SIG-M5 treated with dmso at 0.1 percent for 504 hours (cell line): ENCODE measurements at regions not wholly inside any gene's neighbourhood (a gene's known extent, or its start where the extent isn't known, plus 50 kb on each side); places are given as distances from the start of the nearest gene placed in this dataset.
"Not testable (repeated sequence)": the region's sequence is repeated elsewhere in the genome, so short reads cannot be mapped to it uniquely, and the experiment has no call there.

Source experiments
- DNase-seq: peaks from one replicate; lab custom pipeline; 2025; ENCODE audit not compliant: unreplicated experiment; lab: John Stamatoyannopoulos, UW

DNA sequence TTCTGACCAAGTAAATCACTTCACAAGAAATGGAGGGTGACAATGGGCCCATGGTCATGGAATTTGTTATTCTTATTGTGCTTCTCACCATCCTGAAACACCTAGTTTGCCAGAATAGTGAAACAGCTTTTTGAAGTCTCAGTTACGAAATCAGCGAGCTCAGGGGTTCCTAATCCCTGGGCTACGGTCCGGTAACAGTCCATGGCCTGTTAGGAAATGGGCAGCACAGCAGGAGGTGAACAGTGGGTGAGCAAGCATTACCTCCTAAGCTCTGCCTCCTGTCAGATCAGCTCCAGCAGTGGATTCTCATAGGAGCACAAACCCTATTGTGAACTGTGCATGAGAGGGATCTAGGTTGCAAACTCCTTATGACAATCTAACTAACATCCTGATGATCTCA is 1356.3 kb downstream of the KCNT2 start:
- DNase-seq, result no peak

DNA sequence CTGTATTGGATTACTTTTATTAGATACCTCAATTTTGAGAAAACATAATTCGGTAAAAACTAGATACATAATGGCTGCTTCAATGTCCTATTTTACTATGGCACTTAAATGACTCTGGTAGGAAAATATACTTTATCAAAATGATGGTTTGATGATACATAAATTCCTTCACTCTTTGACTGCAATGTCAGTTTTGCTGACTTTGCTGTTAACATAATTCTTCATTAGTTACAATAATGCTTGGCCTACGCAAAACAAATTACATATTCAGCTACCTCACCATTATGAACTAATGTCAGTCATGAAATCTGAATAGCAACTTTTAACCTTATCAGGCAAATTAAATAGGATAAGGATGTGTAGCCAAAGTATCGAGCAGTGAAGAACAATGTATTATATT is 1364.7 kb downstream of the KCNT2 start:
- DNase-seq, result no peak

DNA sequence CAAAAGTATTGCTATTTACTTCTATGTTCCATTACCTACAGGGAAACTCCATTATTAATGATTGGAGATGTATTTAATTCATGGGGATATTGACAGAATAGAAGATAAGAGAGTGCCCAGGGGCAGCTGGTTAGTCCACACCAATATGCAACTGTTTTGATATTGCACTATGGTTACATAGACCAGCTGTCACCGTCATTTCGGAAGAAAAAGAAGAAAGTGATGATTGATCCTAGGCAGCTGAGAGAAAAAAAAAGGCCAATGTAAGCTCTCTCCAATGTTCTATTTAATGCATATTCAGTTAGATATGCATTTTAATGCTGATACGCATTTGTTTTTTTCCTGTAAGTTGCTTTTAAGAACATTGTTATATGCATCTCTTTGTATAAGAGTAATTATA is 1367.2 kb downstream of the KCNT2 start:
- DNase-seq, result no peak

GRCh38 chr1:195238313-195238712 is 1369.9 kb downstream of the KCNT2 start:
- no peak for DNase-seq

- no peak for DNase-seq
These were observed 1371.0 kb downstream of the KCNT2 start for GRCh38 chr1:195236991-195237889.

GRCh38 chr1:195218428-195219212 is 1389.6 kb downstream of the KCNT2 start:
- DNase-seq, result no peak

DNA sequence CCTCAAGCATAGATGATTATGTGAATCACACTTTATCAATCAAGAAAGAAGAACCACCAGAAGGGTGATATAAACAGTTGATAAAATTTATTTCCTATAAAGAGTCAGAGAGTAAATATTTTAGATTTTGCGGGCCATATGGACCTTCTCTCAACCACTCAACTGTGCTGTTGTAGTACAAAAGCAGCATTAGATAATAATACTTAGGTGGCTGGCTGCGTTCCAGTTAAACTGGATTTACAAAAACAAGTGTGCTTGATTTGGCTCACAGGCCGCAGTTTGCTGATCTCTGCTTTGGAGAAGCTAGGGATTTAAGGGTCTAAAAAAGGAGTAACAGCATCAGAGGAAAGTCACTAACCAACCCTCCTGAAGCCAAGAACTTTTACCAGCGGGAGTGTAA is 1406.0 kb downstream of the KCNT2 start:
- no peak for DNase-seq

GRCh38 chr1:195200772-195201171 is 1407.5 kb downstream of the KCNT2 start:
- no peak for DNase-seq

GRCh38 chr1:195197116-195197515 is 1411.1 kb downstream of the KCNT2 start:
- DNase-seq, result no peak

DNA sequence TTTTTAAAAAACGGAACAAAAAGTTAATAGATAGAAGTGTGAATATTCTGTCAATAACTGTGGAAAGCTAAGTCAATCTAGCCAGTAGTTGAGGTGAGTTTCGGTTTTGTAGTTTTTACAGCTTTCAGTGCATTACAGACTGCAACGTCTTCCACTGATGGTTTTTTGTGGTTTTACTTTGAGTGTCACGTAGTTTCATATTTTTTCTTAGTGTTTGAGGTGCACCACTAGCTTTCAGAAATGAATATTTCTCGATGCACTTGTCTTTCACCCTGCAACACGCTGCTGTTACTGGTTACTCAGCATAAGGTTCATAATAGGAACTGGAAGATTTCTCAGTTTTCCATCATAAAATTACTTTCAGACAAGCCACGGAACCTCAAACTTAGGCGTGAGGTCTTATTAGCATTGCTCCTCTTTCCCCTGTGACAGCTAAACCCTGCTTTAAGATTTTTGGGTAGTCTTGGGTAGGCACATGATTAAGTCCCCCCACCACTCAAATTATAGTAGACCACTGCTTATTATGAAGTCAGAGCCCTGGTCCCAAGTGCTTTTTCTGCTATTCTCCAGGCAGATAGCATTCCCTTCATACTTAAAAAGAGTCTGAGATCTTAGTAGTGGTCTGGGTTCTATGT is 1412.7 kb downstream of the KCNT2 start:
- no peak for DNase-seq

GRCh38 chr1:195193134-195193533 is 1415.1 kb downstream of the KCNT2 start:
- no peak for DNase-seq

- DNase-seq, result no peak
These were observed 1419.4 kb downstream of the KCNT2 start for GRCh38 chr1:195188821-195189220.

- no peak for DNase-seq
These were observed 1421.7 kb downstream of the KCNT2 start for GRCh38 chr1:195186544-195186943.

- DNase-seq, result no peak
These were observed 1422.5 kb downstream of the KCNT2 start for GRCh38 chr1:195185736-195186135.

DNA sequence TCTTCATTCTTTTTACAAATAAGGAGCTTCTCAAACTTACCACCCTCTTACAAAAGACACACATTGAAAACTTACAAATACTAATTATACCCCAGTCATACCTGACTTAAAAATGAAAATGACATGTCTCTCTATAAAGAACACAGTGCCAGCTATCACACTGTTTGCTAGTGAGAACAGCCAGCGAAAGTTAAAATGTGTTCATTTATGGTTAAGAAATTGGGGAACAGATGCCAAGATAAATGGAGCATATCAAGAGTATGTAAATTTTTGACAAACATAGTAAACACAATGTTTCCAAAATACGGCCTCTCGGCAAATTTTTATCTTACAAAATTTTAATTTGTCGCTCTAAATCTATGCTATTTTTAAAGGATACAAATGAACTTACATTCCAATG is 1422.9 kb downstream of the KCNT2 start:
- DNase-seq, result no peak

DNA sequence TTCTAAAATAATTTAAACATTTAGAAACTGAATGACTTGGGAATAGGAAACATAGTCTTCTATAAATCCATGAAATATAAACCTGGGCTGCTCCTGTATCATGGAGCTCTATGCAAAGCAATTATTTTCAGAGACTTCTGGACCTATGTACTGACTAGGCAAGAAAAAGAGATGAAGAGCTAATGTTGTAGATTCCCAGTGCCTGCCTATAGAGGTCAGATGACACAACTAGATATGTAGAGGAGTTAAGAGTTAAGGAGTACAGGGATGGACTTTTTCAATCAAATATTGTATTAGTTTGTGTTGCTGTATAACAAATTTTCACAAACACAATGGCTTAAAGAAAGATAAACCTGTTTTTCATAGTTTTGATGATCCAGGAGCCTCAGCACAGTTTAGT is 1434.5 kb downstream of the KCNT2 start:
- DNase-seq, result no peak

DNA sequence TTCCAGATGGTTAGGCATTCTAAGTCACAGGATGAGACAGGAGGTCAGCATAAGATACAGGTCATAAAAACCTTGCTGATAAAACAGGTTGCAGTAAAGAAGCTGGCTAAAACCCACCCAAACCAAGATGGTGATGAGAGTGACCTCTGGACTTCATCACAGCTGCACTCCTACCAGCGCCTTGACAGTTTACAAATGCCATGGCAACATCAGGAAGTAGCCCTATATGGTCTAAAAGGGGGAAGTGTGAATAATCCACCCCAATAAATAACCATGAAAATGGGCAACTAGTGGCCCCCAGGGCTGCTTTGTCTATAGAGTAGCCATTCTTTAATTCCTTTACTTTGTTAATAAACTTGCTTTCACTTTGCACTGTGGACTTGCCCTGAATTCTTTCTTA is 1448.4 kb downstream of the KCNT2 start:
- DNase-seq, result not testable (repeated sequence)

DNA sequence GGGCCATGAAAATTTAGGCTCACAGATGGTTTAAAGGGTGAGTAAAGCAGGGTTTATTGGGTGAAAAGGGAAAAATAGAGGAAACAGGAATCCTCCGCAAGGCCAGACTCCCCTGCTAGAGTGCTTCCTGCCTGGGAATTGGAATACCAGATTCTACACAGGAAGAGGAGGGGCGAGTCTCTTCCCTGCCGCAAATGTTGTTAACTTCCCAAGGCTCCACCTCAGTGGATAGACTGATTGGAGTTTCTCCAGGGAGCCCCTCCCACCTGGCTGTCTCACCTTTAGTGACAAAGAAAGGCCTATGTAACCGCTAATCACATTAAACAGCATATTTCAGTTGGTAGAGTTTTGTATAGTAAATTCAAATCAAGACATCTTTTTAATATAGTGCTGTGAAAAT is 1450.1 kb downstream of the KCNT2 start:
- DNase-seq, result no peak

DNA sequence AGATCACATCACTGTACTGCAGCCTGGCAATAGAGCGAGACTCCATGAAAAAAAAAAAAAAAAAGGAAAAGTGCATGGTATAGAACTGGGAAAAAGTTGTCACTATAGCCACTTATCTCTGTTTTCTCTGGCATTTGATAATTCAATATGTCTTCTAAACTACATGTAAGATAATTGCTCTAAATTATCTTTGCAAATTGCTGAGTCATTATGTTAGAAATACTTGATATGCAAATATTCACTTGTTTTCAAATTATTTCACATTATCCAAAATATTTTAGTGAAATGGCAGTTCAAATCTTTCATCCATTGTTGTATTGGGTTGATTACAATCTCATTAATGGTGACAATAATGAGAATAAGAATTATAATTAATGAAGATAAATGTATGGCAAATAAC is 1455.1 kb downstream of the KCNT2 start:
- no peak for DNase-seq

DNA sequence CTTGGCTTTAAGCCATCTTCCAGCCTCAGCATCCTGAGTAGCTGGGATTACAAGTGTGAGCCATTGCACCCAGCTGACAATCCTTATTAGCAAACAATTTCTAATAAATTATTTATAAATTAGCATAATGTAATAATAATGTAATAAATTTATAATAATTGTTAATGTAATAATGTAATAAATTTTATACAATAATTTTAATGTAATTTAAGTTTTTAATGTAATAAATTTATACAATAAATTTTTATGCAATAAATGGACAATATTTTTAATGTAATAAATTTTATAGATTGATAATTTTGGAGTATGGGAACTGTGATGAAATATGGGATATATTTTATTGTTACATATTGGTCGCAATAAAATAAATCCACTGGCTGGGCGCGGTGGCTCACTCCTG is 1457.5 kb downstream of the KCNT2 start:
- no peak for DNase-seq

DNA sequence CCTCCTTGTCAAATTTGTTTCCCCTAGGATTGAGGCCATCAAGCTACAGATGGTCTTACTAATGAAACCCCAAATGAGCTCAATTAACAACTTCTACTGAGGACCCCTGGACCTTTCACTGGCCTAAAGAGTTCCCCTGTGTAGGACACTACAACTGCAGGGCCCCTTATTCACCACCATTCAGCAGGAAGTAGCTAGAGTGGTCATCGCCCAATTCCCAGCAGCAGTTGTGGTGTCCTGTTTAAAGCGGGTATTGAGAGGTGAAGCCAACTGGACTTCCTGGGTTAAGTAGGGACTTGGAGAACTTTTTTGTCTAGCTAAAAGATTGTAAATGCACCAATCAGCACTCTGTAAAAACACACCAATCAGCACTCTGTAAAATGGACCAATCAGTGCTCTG is 1466.9 kb downstream of the KCNT2 start:
- no peak for DNase-seq

GRCh38 chr1:195130598-195130997 is 1477.6 kb downstream of the KCNT2 start:
- no peak for DNase-seq
